SH-SY5Y (cell line): ENCODE measurements at regions not wholly inside any gene's neighbourhood (a gene's known extent, or its start where the extent isn't known, plus 50 kb on each side); places are given as distances from the start of the nearest gene placed in this dataset.

Experiments
- GATA2 ChIP-seq: IDR thresholded peaks from 2 replicates; pipeline ENCODE4 v1.6.1; 2011; ENCODE audit warnings: mild to moderate bottlenecking, low read depth, low read length
- GATA3 ChIP-seq: IDR thresholded peaks from 2 replicates; pipeline ENCODE4 v1.6.1; 2011; ENCODE audit warnings: low read depth, mild to moderate bottlenecking, low read length, moderate library complexity

DNA sequence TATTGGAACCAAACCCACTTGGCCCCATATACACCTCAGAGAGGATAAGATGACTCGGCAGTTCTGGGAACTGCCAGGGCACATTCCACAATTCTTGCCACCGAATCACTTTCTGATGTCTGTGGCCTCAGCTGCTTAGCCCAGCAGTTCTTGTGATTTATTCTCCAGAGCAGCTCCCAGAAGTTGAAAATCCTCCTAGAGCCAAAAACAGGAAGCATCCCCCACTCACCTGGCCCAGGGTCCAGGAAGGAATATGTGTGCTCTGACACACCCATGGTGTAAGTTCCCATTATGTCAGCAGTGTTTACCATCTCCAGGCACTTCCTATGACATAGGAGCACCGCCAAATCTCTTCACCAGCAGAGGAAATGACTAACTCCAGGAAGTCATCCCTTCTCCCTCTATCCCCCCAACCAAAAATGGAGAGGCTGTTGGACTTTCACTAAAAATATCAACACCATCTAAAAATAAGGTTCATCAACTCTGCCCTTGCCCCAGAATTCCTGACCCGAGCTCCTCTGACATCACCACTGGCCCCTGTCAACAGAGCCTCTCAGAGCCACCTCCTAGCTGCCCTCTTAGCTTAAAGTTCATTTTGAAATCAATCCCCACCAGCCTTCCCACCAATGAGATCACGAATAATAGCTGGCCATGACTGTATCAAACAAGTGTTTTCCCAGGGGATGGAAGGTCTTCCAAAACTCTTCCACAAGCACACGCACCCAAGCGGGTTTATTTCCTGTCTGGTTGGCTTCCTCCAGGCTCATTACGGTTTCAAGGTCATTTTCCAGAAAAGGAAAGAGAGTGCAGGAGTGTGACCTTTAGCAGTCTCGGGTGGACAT lies 223.1 kb upstream of the PARD3B start:
- TF ChIP-seq GATA3 = no peak
- TF ChIP-seq GATA2 = no peak
